ENCODE measurements at regions not wholly inside any gene's neighbourhood (a gene's known extent, or its start where the extent isn't known, plus 50 kb on each side); places are given as distances from the start of the nearest gene placed in this dataset.
"Not testable (repeated sequence)": the region's sequence is repeated elsewhere in the genome, so short reads cannot be mapped to it uniquely, and the experiment has no call there.

DNA sequence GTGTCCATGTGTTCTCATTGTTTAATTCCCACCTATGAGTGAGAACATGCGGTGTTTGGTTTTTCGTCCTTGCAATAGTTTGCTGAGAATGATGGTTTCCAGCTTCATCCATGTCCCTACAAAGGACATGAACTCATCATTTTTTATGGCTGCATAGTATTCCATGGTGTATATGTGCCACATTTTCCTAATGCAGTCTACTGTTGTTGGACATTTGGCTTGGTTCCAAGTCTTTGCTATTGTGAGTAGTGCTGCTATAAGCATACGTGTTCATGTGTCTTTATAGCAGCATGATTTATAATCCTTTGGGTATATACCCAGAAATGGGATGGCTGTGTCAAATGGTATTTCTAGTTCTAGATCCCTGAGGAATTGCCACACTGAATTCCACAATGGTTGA lies 144.1 kb upstream of the CCZ1B start:
- TF ChIP-seq, protein P1, sequence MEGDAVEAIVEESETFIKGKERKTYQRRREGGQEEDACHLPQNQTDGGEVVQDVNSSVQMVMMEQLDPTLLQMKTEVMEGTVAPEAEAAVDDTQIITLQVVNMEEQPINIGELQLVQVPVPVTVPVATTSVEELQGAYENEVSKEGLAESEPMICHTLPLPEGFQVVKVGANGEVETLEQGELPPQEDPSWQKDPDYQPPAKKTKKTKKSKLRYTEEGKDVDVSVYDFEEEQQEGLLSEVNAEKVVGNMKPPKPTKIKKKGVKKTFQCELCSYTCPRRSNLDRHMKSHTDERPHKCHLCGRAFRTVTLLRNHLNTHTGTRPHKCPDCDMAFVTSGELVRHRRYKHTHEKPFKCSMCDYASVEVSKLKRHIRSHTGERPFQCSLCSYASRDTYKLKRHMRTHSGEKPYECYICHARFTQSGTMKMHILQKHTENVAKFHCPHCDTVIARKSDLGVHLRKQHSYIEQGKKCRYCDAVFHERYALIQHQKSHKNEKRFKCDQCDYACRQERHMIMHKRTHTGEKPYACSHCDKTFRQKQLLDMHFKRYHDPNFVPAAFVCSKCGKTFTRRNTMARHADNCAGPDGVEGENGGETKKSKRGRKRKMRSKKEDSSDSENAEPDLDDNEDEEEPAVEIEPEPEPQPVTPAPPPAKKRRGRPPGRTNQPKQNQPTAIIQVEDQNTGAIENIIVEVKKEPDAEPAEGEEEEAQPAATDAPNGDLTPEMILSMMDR (conservative IDR thresholded peaks at IDR 0.05 in 1 of 2, IDR thresholded peaks at IDR 0.05 in 1 of 2; ENCODE audit: low read depth in 1 of 2, low read length in 2 of 2) = not testable (repeated sequence)
- TF ChIP-seq EZH2 (IDR thresholded peaks at IDR 0.05; ENCODE audit: low read length, missing control alignments) = not testable (repeated sequence)

Data from fibroblast of lung (primary cell).